ENCODE measurements at regions not wholly inside any gene's neighbourhood (a gene's known extent, or its start where the extent isn't known, plus 50 kb on each side); places are given as distances from the start of the nearest gene placed in this dataset.

- TF ChIP-seq SIN3A (IDR thresholded peaks at IDR 0.05; ENCODE audit: borderline replicate concordance, insufficient read depth, low read depth, low read length) (no peak), POLR2AphosphoS5 (IDR thresholded peaks at IDR 0.05; ENCODE audit: low read depth, low read length) (no peak), TCF7L2 (IDR thresholded peaks at IDR 0.05; ENCODE audit: low read depth, low read length) (no peak), REST (IDR thresholded peaks at IDR 0.05; ENCODE audit: insufficient read depth in 1 of 2, low read depth in 2 of 2, low read length in 1 of 2) (no peak)
- TF ChIP-seq, protein P1, sequence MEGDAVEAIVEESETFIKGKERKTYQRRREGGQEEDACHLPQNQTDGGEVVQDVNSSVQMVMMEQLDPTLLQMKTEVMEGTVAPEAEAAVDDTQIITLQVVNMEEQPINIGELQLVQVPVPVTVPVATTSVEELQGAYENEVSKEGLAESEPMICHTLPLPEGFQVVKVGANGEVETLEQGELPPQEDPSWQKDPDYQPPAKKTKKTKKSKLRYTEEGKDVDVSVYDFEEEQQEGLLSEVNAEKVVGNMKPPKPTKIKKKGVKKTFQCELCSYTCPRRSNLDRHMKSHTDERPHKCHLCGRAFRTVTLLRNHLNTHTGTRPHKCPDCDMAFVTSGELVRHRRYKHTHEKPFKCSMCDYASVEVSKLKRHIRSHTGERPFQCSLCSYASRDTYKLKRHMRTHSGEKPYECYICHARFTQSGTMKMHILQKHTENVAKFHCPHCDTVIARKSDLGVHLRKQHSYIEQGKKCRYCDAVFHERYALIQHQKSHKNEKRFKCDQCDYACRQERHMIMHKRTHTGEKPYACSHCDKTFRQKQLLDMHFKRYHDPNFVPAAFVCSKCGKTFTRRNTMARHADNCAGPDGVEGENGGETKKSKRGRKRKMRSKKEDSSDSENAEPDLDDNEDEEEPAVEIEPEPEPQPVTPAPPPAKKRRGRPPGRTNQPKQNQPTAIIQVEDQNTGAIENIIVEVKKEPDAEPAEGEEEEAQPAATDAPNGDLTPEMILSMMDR (IDR thresholded peaks at IDR 0.05), result no peak
- no TSS peak for BruUV-seq (replicated peaks)
- intact Hi-C loops (cut with micrococcal nuclease; ENCODE audit: unreplicated experiment), result no loop called here
- in situ Hi-C loops (cut with HindIII; ENCODE audit: low pct_unique_long_range_greater_than_20kb, low sequenced_read_pairs), result no loop called here
- ChIA-PET POLR2A (no interaction called here), CTCF (no interaction called here)
- peak; percentile 76 for ATAC-seq
- Histone ChIP-seq H3K4me1 (ENCODE audit: control insufficient read depth, insufficient read depth, low read length) (peaks cover 4% of the 10 kb centered on the region; the same call in 1 of the 2 replicates), H3K4me3 (ENCODE audit: low read depth in 2 of 2, low read length in 2 of 2) (peak overlapping the region; percentile 32 to 48), H3K27ac (ENCODE audit: low read length) (peak overlapping the region; percentile 58), H3K9me3 (ENCODE audit: control insufficient read depth, insufficient read depth, low read depth, low read length) (no peaks in the 10 kb centered on the region), H3K36me3 (ENCODE audit: control insufficient read depth, insufficient read depth, low read length) (no peaks in the 10 kb centered on the region), H3K27me3 (ENCODE audit: control insufficient read depth, insufficient read depth, low read length) (no peaks in the 10 kb centered on the region)
- DNase-seq (ENCODE audit: low read depth, low spot score), result no peak
Observed at GRCh38 chr14:65229748-65230728, 127.7 kb upstream of the MAX start.

DNA sequence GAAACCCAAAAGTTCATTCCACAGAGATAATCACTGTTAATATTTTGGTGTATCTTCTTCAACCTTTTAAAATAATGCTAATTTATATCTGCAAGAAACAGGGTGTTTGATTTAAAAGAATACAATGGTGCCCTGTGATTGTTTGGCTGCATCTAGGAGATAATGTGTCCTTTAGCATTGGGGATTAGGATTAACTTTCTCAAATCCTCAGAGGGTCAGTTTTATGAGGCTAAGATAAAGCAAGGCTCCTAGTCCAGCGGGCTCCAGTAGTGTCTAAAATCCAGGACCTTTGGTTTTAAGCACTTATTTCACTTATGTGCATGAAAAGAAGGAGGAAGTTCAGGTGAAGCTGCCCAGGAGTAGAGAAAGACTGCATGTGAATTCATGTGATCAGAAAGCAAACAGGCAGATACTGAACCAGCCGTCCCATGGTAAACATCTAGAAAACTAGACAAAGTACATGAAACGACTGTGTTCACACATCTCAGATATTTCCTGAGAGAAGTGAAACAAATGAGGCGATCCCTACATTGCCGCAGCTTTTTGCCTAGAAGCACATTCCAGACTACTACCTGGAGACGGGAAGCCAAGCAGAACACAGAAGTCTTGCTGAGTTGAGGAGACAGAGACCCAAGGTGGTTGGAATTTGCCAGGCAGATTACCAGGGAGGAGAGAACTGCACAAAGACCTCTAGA, 129.1 kb upstream of the MAX start:
- Histone ChIP-seq H3K36me3 (ENCODE audit: control insufficient read depth, insufficient read depth, low read length) (no peaks in the 10 kb centered on the region), H3K4me3 (ENCODE audit: low read depth in 2 of 2, low read length in 2 of 2) (no peak overlapping the region), H3K27me3 (ENCODE audit: control insufficient read depth, insufficient read depth, low read length) (no peaks in the 10 kb centered on the region), H3K4me1 (ENCODE audit: control insufficient read depth, insufficient read depth, low read length) (peaks cover 4% of the 10 kb centered on the region; the same call in 1 of the 2 replicates), H3K9me3 (ENCODE audit: control insufficient read depth, insufficient read depth, low read depth, low read length) (no peaks in the 10 kb centered on the region), H3K27ac (ENCODE audit: low read length) (no peak overlapping the region)
- intact Hi-C loops (cut with micrococcal nuclease; ENCODE audit: unreplicated experiment), result no loop called here
- no peak for ATAC-seq
- ChIA-PET POLR2A (no interaction called here), CTCF (no interaction called here)
- no peak for DNase-seq (ENCODE audit: low read depth, low spot score)
- BruUV-seq (replicated peaks), result no TSS peak
- in situ Hi-C loops (cut with HindIII; ENCODE audit: low pct_unique_long_range_greater_than_20kb, low sequenced_read_pairs), result no loop called here
- TF ChIP-seq TCF7L2 (IDR thresholded peaks at IDR 0.05; ENCODE audit: low read depth, low read length) (no peak), POLR2AphosphoS5 (IDR thresholded peaks at IDR 0.05; ENCODE audit: low read depth, low read length) (no peak), SIN3A (IDR thresholded peaks at IDR 0.05; ENCODE audit: borderline replicate concordance, insufficient read depth, low read depth, low read length) (no peak), REST (IDR thresholded peaks at IDR 0.05; ENCODE audit: insufficient read depth in 1 of 2, low read depth in 2 of 2, low read length in 1 of 2) (no peak)
- TF ChIP-seq, protein P1 (IDR thresholded peaks at IDR 0.05), result no peak

All from Panc1 (cell line).